Spleen (tissue), 7 donors: ENCODE measurements at regions not wholly inside any gene's neighbourhood (a gene's known extent, or its start where the extent isn't known, plus 50 kb on each side); places are given as distances from the start of the nearest gene placed in this dataset.

Experiments used
- CTCF ChIP-seq, 11 experiments: fragments of 200-600 bp in 7 of 11; fragments of 450-650 bp in 4 of 11; sonication (generic) in 4 of 11; IDR thresholded peaks in 8 of 11; conservative IDR thresholded peaks in 3 of 11; 1 replicate in 7 of 11; 2 replicates in 4 of 11; pipeline versions ENCODE4 v1.4.0 to v1.8.0; 2016 to 2021; ENCODE audit warnings: antibody characterized with exemption in 11 of 11, inconsistent platforms in 4 of 11, mild to moderate bottlenecking in 1 of 11
- POLR2A ChIP-seq, 3 donors: fragments of 450-650 bp; IDR thresholded peaks; one replicate each; pipeline ENCODE4 v1.5.1; 2017; ENCODE audit warnings: antibody characterized with exemption in 3 of 3, mild to moderate bottlenecking in 1 of 3
- POLR2AphosphoS5 ChIP-seq, 3 donors: sonication (generic); formaldehyde crosslinking; IDR thresholded peaks; one replicate each; pipeline ENCODE4 v1.5.1; 2017; ENCODE audit warnings: antibody characterized with exemption in 3 of 3
- donor health status: DM: no; HTN: no; CAD: no; lungs with moderate emphysema.
- donor health status: DM: no; HTN: no; CAD: no.
- donor health status: DM: no; HTN: no; CAD: no.

DNA sequence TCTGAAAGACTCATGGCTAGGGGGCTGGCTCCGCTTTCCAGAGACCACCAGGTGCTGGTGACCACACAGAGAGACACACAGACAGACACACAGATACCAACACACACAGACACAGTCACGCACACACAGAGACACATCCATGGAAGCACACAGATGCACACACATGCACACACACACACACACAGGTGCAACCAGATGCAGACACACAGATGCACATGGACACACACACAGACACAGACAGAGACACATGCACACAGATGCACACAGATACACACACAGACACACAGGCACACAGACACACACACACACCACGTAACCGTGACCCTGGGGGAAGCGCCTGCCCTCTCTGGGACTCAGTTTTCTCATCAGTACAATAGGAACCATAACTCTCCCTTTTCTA lies 132.2 kb downstream of the WNT7A start:
- TF ChIP-seq CTCF (IDR thresholded peaks at IDR 0.05 in 8 of 11, conservative IDR thresholded peaks at IDR 0.05 in 3 of 11) (no peak), POLR2A (IDR thresholded peaks at IDR 0.05) (no peak), POLR2AphosphoS5 (IDR thresholded peaks at IDR 0.05) (no peak)
